Neuron (in vitro differentiated cells): ENCODE measurements at regions not wholly inside any gene's neighbourhood (a gene's known extent, or its start where the extent isn't known, plus 50 kb on each side); places are given as distances from the start of the nearest gene placed in this dataset.

Source experiments
- H2AFZ ChIP-seq: one replicate; pipeline ENCODE4 v1.6.1; 2013; ENCODE audit warnings: low read depth, mild to moderate bottlenecking, inconsistent platforms, low read length, moderate library complexity
- H3K27me3 ChIP-seq: one replicate; pipeline ENCODE4 v1.6.1; 2013; ENCODE audit warnings: low read length; ENCODE audit not compliant: insufficient read depth
- H3K36me3 ChIP-seq: one replicate; pipeline ENCODE4 v1.6.1; 2013; ENCODE audit warnings: low read length; ENCODE audit not compliant: insufficient read depth
- H3K4me1 ChIP-seq: one replicate; pipeline ENCODE4 v1.6.1; 2013; ENCODE audit warnings: low read length; ENCODE audit not compliant: insufficient read depth
- H3K4me3 ChIP-seq: 2 replicates; pipeline ENCODE4 v1.5.1; 2013; ENCODE audit warnings: mild to moderate bottlenecking, low read length, moderate library complexity
- H3K9me3 ChIP-seq: one replicate; pipeline ENCODE4 v1.6.1; 2013; ENCODE audit warnings: low read length

GRCh38 chr6:48486373-48486772, 375.4 kb upstream of the PTCHD4 start:
- Histone ChIP-seq H3K4me1 (no peaks in the 10 kb centered on the region), H2AFZ (no peak overlapping the region), H3K36me3 (no peaks in the 10 kb centered on the region), H3K27me3 (no peaks in the 10 kb centered on the region), H3K9me3 (no peaks in the 10 kb centered on the region), H3K4me3 (no peak overlapping the region)

- Histone ChIP-seq H2AFZ (no peak overlapping the region), H3K36me3 (no peaks in the 10 kb centered on the region), H3K4me3 (no peak overlapping the region), H3K27me3 (no peaks in the 10 kb centered on the region), H3K9me3 (no peaks in the 10 kb centered on the region), H3K4me1 (no peaks in the 10 kb centered on the region)
These were observed 365.3 kb upstream of the PTCHD4 start for GRCh38 chr6:48476257-48476656.

GRCh38 chr6:48475275-48475674, 364.3 kb upstream of the PTCHD4 start:
- no peaks in the 10 kb centered on the region for H3K36me3 ChIP-seq
- no peak overlapping the region for H3K4me3 ChIP-seq
- no peaks in the 10 kb centered on the region for H3K9me3 ChIP-seq
- H3K4me1 ChIP-seq, result no peaks in the 10 kb centered on the region
- H3K27me3 ChIP-seq, result no peaks in the 10 kb centered on the region
- no peak overlapping the region for H2AFZ ChIP-seq

DNA sequence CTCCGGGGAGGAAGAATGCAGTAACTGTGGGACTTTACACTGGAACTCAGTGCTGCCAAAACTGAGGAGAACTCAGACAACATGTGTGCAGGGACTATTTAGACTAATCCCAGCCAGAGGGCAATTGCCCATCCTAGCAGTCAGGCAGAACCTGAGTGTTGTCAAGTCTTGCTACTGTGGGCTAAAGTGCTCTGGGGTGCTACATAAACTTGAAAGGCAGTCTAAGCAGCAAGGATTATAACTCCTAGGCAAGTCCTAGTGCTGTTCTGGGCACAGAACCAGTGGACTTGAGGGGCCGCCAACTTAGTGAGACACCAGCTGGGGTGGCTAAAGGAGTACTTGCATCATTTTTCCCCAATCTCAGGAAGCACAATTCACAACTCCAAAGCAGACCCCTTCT, 363.8 kb upstream of the PTCHD4 start:
- no peak overlapping the region for H3K4me3 ChIP-seq
- no peaks in the 10 kb centered on the region for H3K36me3 ChIP-seq
- H3K4me1 ChIP-seq, result no peaks in the 10 kb centered on the region
- H3K9me3 ChIP-seq, result no peaks in the 10 kb centered on the region
- no peak overlapping the region for H2AFZ ChIP-seq
- H3K27me3 ChIP-seq, result no peaks in the 10 kb centered on the region

- no peak overlapping the region for H3K4me3 ChIP-seq
- no peak overlapping the region for H2AFZ ChIP-seq
- H3K4me1 ChIP-seq, result no peaks in the 10 kb centered on the region
These were observed 363.1 kb upstream of the PTCHD4 start for GRCh38 chr6:48474136-48474535.

GRCh38 chr6:48472535-48472934, 361.5 kb upstream of the PTCHD4 start:
- H3K9me3 ChIP-seq, result no peaks in the 10 kb centered on the region
- no peak overlapping the region for H2AFZ ChIP-seq
- no peak overlapping the region for H3K4me3 ChIP-seq
- H3K27me3 ChIP-seq, result no peaks in the 10 kb centered on the region
- H3K4me1 ChIP-seq, result no peaks in the 10 kb centered on the region
- H3K36me3 ChIP-seq, result no peaks in the 10 kb centered on the region

More at GRCh38 chr6:48474136-48474535, 363.1 kb upstream of the PTCHD4 start:
- Histone ChIP-seq H3K27me3 (no peaks in the 10 kb centered on the region), H3K36me3 (no peaks in the 10 kb centered on the region), H3K9me3 (no peaks in the 10 kb centered on the region)

GRCh38 chr6:48472091-48472490, 361.1 kb upstream of the PTCHD4 start:
- Histone ChIP-seq H3K4me1 (no peaks in the 10 kb centered on the region), H3K36me3 (no peaks in the 10 kb centered on the region), H3K4me3 (no peak overlapping the region), H3K27me3 (no peaks in the 10 kb centered on the region), H3K9me3 (no peaks in the 10 kb centered on the region), H2AFZ (no peak overlapping the region)

GRCh38 chr6:48471326-48471725, 360.3 kb upstream of the PTCHD4 start:
- no peaks in the 10 kb centered on the region for H3K4me1 ChIP-seq

GRCh38 chr6:48449002-48449401, 338.0 kb upstream of the PTCHD4 start:
- Histone ChIP-seq H3K9me3 (no peaks in the 10 kb centered on the region), H3K4me1 (no peaks in the 10 kb centered on the region), H3K27me3 (no peaks in the 10 kb centered on the region)

More at GRCh38 chr6:48471326-48471725, 360.3 kb upstream of the PTCHD4 start:
- Histone ChIP-seq H3K36me3 (no peaks in the 10 kb centered on the region), H3K4me3 (no peak overlapping the region), H3K9me3 (no peaks in the 10 kb centered on the region), H2AFZ (no peak overlapping the region), H3K27me3 (no peaks in the 10 kb centered on the region)

DNA sequence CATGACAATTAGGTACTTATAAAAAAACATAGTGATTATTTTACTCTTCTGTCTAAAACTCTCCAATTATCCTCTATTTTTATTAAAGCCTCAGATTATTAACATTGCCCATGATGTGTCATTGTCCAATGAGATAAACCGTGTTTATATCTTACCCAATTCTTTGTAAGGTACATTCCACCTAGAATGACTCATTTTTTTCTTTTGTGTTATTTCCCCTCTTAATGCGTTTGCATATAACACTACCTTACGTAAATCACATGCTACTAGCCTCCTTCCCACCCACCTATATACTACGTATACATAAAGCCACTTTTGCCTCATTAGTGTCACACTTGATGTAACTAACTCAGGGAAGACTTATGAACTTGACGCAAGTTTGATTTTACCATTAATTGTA, 336.3 kb upstream of the PTCHD4 start:
- Histone ChIP-seq H3K36me3 (no peaks in the 10 kb centered on the region), H3K27me3 (no peaks in the 10 kb centered on the region), H3K9me3 (no peaks in the 10 kb centered on the region), H3K4me3 (no peak overlapping the region), H2AFZ (no peak overlapping the region), H3K4me1 (no peaks in the 10 kb centered on the region)

More at GRCh38 chr6:48449002-48449401, 338.0 kb upstream of the PTCHD4 start:
- Histone ChIP-seq H3K36me3 (no peaks in the 10 kb centered on the region), H3K4me3 (no peak overlapping the region), H2AFZ (no peak overlapping the region)

DNA sequence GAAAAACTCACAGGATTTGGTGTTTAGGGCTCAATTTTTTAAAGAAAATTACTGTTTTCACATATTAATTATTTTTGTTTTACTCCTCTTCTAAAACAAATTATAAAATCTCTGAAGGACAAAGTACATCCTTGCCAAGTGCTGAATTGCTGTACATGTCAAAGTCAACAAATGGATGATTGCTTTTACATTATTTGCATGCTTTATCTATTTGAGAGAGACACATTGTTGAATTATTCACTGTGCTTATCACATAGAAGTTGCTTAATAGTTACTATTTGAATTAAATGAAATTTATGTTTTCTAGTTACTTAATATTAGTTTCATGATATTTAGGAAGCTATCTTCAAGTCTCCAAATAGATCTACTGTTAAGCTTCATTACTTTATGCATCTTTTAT, 318.6 kb upstream of the PTCHD4 start:
- H2AFZ ChIP-seq, result no peak overlapping the region
- H3K36me3 ChIP-seq, result no peaks in the 10 kb centered on the region
- no peaks in the 10 kb centered on the region for H3K9me3 ChIP-seq
- no peak overlapping the region for H3K4me3 ChIP-seq
- H3K27me3 ChIP-seq, result peaks cover 2% of the 10 kb centered on the region
- no peaks in the 10 kb centered on the region for H3K4me1 ChIP-seq

GRCh38 chr6:48429021-48429420, 318.0 kb upstream of the PTCHD4 start:
- H3K9me3 ChIP-seq, result no peaks in the 10 kb centered on the region
- H3K4me3 ChIP-seq, result no peak overlapping the region
- no peaks in the 10 kb centered on the region for H3K36me3 ChIP-seq
- no peak overlapping the region for H2AFZ ChIP-seq
- H3K27me3 ChIP-seq, result peaks cover 2% of the 10 kb centered on the region
- no peaks in the 10 kb centered on the region for H3K4me1 ChIP-seq

DNA sequence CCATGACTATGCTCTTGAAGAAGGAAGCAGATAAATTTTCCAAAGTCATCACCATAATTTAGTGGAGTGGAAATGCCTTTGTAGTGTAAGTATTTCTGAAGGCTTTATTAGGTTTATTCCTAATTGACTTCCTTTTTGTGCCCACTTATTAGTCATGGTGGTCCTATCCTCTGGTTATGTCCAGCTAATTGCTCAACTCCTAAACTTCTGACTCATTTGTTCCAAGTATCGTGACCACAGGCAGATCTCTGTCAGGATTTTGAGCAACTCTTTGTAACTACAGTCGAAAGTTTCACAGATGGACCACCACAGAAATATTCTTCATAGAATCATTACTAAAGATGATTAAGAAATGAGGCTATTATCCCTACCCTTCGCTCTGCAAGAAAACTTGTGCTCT, 315.6 kb upstream of the PTCHD4 start:
- no peaks in the 10 kb centered on the region for H3K9me3 ChIP-seq
- H3K4me1 ChIP-seq, result no peaks in the 10 kb centered on the region
- H2AFZ ChIP-seq, result no peak overlapping the region
- H3K4me3 ChIP-seq, result no peak overlapping the region
- peaks cover 2% of the 10 kb centered on the region for H3K27me3 ChIP-seq
- no peaks in the 10 kb centered on the region for H3K36me3 ChIP-seq

- no peaks in the 10 kb centered on the region for H3K36me3 ChIP-seq
- peaks cover 2% of the 10 kb centered on the region for H3K27me3 ChIP-seq
- H3K4me1 ChIP-seq, result no peaks in the 10 kb centered on the region
- no peak overlapping the region for H3K4me3 ChIP-seq
- no peaks in the 10 kb centered on the region for H3K9me3 ChIP-seq
- no peak overlapping the region for H2AFZ ChIP-seq
These were observed 312.8 kb upstream of the PTCHD4 start for GRCh38 chr6:48423640-48424365.
